ENCODE measurements at regions not wholly inside any gene's neighbourhood (a gene's known extent, or its start where the extent isn't known, plus 50 kb on each side); places are given as distances from the start of the nearest gene placed in this dataset.

DNA sequence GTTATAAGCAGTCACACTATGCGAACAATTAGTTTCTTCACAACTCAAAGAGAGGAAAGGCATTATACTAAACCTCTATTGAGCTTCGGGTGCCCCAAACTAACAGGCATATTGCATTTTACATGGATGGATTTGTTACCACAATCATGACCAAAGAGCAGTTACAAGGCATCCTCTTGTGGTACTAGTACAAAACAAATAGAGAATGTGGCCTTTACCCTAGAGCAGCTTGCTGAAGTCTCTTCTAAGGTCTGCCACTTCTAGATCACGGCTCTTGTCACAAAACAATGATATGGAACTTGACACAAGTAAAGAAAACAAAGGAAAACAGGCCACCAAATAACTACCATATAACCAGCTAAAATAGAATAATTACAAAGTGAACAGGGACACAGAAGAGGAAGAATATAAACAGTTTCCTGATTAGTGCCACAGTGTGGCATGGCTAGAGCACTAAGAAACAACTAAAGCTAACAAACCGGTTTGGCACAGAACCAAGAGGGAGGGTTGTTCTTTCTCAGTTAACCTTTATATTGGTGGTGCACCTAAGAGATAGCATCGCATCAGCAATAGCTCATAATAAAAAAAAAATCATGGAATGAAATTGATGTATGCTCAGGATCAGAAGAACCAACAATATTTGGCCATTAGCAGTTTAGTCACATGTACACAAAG, 209.7 kb upstream of the ATP2B1 start:
- H3K4me3 ChIP-seq (replicated peaks; ENCODE audit: low read depth, low read length): no peak overlapping the region
- TF ChIP-seq, protein P1, sequence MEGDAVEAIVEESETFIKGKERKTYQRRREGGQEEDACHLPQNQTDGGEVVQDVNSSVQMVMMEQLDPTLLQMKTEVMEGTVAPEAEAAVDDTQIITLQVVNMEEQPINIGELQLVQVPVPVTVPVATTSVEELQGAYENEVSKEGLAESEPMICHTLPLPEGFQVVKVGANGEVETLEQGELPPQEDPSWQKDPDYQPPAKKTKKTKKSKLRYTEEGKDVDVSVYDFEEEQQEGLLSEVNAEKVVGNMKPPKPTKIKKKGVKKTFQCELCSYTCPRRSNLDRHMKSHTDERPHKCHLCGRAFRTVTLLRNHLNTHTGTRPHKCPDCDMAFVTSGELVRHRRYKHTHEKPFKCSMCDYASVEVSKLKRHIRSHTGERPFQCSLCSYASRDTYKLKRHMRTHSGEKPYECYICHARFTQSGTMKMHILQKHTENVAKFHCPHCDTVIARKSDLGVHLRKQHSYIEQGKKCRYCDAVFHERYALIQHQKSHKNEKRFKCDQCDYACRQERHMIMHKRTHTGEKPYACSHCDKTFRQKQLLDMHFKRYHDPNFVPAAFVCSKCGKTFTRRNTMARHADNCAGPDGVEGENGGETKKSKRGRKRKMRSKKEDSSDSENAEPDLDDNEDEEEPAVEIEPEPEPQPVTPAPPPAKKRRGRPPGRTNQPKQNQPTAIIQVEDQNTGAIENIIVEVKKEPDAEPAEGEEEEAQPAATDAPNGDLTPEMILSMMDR (IDR thresholded peaks at IDR 0.05; ENCODE audit: low read length, missing control alignments): no peak
- no peak for DNase-seq (ENCODE audit: low read depth)

DNA sequence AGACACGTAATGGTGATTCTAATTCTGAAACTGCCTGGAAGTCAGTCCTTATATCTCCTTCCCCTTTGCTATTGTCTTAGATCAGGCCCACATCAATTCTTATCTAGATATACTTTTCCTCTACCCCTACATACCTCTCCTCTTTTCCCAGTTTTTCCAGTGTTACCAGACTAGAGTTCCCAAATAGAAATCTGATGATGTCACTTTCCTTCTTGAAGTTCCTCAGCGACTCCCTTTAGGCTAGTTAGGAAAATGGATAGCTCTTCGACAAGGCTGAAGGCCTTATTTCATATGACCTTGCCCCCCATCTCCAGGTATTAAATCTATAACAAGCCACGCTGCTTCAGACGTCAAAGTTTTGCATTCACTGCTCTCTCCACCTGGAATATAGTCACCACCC, 201.1 kb upstream of the ATP2B1 start:
- TF ChIP-seq, protein P1 (IDR thresholded peaks at IDR 0.05; ENCODE audit: low read length, missing control alignments): no peak
- no peak for DNase-seq (ENCODE audit: low read depth)
- H3K4me3 ChIP-seq (replicated peaks; ENCODE audit: low read depth, low read length): no peak overlapping the region

DNA sequence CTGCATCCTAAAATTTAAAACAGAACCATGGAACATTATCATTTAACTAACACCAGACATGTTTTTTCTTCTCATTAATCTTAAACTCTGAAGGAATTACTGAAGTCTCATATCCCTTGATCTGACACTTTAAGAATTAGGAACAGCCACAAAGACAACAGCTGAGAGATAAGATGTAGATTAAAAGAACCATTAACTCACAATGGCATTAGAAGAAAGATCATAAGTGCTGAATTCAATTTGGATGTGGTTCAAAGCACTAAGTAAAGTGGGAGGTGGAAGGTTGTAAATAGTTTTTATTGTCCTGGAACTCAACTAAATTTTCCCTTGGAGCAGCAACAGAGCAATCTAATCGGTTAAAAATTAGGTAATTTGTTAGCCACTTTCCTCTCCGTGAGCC, 199.0 kb upstream of the ATP2B1 start:
- no peak overlapping the region for H3K4me3 ChIP-seq (replicated peaks; ENCODE audit: low read depth, low read length)
- TF ChIP-seq, protein P1 (IDR thresholded peaks at IDR 0.05; ENCODE audit: low read length, missing control alignments): no peak
- no peak for DNase-seq (ENCODE audit: low read depth)

DNA sequence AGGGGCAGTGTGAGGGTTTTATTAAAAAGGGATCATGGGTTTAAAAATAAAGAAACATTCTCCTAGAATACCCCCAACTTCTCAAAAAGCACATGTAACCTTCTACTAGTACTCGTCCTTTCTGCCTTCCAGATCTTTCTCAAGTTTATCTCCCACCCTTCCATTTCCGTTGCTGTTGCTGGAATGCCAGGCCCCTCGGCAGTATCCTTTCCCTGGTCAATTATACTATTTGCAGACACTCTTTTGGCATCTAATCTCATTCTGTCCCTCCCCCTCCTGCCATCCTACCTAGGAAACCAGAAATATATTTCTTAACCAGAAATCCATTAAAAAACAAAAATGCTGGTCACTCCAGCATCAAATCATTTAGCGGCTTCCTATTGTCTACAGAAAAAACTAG, 198.2 kb upstream of the ATP2B1 start:
- TF ChIP-seq, protein P1 (IDR thresholded peaks at IDR 0.05; ENCODE audit: low read length, missing control alignments): no peak

DNA sequence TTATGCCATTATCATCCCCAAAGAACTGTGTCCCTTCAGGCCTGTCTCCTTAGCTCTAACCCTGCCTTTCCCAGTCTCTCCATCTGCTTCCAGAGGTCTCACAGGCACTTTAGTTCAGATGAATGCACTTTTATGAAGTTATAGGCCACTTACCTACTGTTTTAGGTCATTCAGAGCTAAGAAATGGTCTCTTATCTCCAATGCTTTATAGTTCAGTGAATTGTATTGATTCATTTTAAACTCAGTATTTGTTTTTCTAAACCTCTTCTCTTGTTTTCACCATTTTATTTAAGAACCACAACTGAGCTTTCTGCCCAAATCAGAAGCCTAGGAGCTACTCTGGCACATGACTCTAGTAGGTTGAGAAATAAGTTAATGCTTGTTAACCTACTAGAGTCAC, 197.5 kb upstream of the ATP2B1 start:
- no peak overlapping the region for H3K4me3 ChIP-seq (replicated peaks; ENCODE audit: low read depth, low read length)
- TF ChIP-seq, protein P1 (IDR thresholded peaks at IDR 0.05; ENCODE audit: low read length, missing control alignments): no peak
- no peak for DNase-seq (ENCODE audit: low read depth)

More for the DNA sequence above, 198.2 kb upstream of the ATP2B1 start:
- no peak overlapping the region for H3K4me3 ChIP-seq (replicated peaks; ENCODE audit: low read depth, low read length)
- no peak for DNase-seq (ENCODE audit: low read depth)

DNA sequence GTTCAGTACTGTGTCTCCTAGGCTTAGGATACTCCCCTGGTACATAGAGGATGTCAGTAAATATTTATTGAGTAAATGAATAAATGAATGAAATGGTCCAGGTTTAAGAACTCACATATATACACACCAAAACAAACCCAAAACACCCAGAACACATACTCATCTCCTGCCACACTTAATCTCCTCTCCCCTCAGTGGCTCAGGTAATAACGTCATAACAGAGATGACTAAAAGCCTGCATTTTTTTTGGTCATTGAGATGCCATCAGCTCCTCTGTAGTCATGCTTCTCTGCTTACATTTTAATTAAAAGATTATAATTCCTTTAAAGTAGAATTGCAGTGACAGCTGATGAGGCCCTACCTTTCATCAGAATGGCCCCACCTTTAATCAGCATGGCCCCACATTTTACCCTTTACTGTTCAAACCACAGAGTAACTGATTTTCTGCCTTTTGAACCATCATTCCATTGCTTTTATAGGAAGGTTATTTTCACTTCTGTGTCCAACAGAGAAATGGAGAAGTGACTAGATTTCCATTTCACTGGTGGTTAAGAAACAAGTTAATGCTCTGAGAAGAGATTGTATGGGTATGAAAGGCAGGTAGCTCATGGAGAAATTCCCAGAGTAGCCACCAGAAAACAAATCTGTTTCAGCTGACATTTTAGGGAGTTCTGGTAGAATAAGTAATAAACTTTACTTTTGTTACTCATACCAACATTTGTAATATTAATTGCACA, 193.4 kb upstream of the ATP2B1 start:
- no peak for DNase-seq (ENCODE audit: low read depth)
- TF ChIP-seq, protein P1 (IDR thresholded peaks at IDR 0.05; ENCODE audit: low read length, missing control alignments): no peak
- H3K4me3 ChIP-seq (replicated peaks; ENCODE audit: low read depth, low read length): no peak overlapping the region
